B cell (primary cell): ENCODE measurements at regions not wholly inside any gene's neighbourhood (a gene's known extent, or its start where the extent isn't known, plus 50 kb on each side); places are given as distances from the start of the nearest gene placed in this dataset.

Source experiments
- CTCF ChIP-seq: fragments of 200-600 bp; IDR thresholded peaks from one replicate; pipeline ENCODE4 v1.8.0; 2022; ENCODE audit warnings: antibody characterized with exemption, mild to moderate bottlenecking
- EZH2 ChIP-seq: IDR thresholded peaks from 2 replicates; pipeline ENCODE4 v1.6.1; 2012; ENCODE audit warnings: borderline replicate concordance, low read depth, mild to moderate bottlenecking, moderate library complexity, low read length; ENCODE audit not compliant: insufficient read depth, poor library complexity, severe bottlenecking

- TF ChIP-seq CTCF: no peak
- no peak for TF ChIP-seq EZH2
Measured at GRCh38 chr12:25692115-25693035, 139.3 kb upstream of the LMNTD1 start.
